H9 (cell line): ENCODE measurements at regions not wholly inside any gene's neighbourhood (a gene's known extent, or its start where the extent isn't known, plus 50 kb on each side); places are given as distances from the start of the nearest gene placed in this dataset.

ENCODE experiments used
- DNase-seq: peaks from one replicate; pipeline ENCODE4 v3.0.0-alpha.2; 2017
- H2AFZ ChIP-seq: one replicate; pipeline ENCODE4 v1.6.1; 2013; ENCODE audit warnings: mild to moderate bottlenecking, low read length, control low read depth, moderate library complexity
- H2AK5ac ChIP-seq: 2 replicates; pipeline ENCODE4 v1.6.1; 2013; ENCODE audit warnings: low read length, control low read depth, mixed read lengths; ENCODE audit not compliant: insufficient read length
- H2BK120ac ChIP-seq: one replicate; pipeline ENCODE4 v1.6.1; 2013; ENCODE audit warnings: low read depth, mild to moderate bottlenecking, low read length, control low read depth, inconsistent platforms; ENCODE audit not compliant: poor library complexity, severe bottlenecking
- H2BK12ac ChIP-seq: 2 replicates; pipeline ENCODE4 v1.6.1; 2013; ENCODE audit warnings: low read length, control low read depth, mixed read lengths, low read depth; ENCODE audit not compliant: insufficient read length
- H2BK15ac ChIP-seq: 2 replicates; pipeline ENCODE4 v1.6.1; 2013; ENCODE audit warnings: low read depth, low read length, control low read depth
- H2BK20ac ChIP-seq: one replicate; pipeline ENCODE4 v1.6.1; 2013; ENCODE audit warnings: low read depth, mild to moderate bottlenecking, low read length, control low read depth, inconsistent platforms; ENCODE audit not compliant: poor library complexity, severe bottlenecking
- H2BK5ac ChIP-seq: 2 replicates; pipeline ENCODE4 v1.6.1; 2013; ENCODE audit warnings: low read length, control low read depth, mixed read lengths; ENCODE audit not compliant: insufficient read length
- H3K14ac ChIP-seq: 2 replicates; pipeline ENCODE4 v1.6.1; 2013; ENCODE audit warnings: low read length, control low read depth; ENCODE audit not compliant: insufficient read depth
- H3K18ac ChIP-seq: 2 replicates; pipeline ENCODE4 v1.6.1; 2013; ENCODE audit warnings: low read depth, mild to moderate bottlenecking, mixed read lengths, low read length, control low read depth; ENCODE audit not compliant: insufficient read length
- H3K23ac ChIP-seq: 2 replicates; pipeline ENCODE4 v1.6.1; 2013; ENCODE audit warnings: low read length, control low read depth, mixed read lengths, low read depth; ENCODE audit not compliant: insufficient read length
- H3K23me2 ChIP-seq: 2 replicates; pipeline ENCODE4 v1.6.1; 2013; ENCODE audit warnings: low read depth, mild to moderate bottlenecking, mixed read lengths, low read length, control low read depth; ENCODE audit not compliant: insufficient read length, poor library complexity, severe bottlenecking
- H3K27ac ChIP-seq: 2 replicates; pipeline ENCODE4 v1.5.1; 2013; ENCODE audit warnings: low read length, control low read depth, mixed read lengths, low read depth; ENCODE audit not compliant: insufficient read length
- H3K27me3 ChIP-seq: 2 replicates; pipeline ENCODE4 v1.6.1; 2013; ENCODE audit warnings: low read length, control low read depth, inconsistent platforms; ENCODE audit not compliant: insufficient read depth
- H3K4ac ChIP-seq: 2 replicates; pipeline ENCODE4 v1.6.1; 2013; ENCODE audit warnings: low read depth, mild to moderate bottlenecking, control low read depth, inconsistent platforms, low read length, moderate library complexity
- H3K4me1 ChIP-seq: 2 replicates; pipeline ENCODE4 v1.6.1; 2013; ENCODE audit warnings: low read length, control low read depth, inconsistent platforms; ENCODE audit not compliant: insufficient read depth
- H3K4me2 ChIP-seq: 2 replicates; pipeline ENCODE4 v1.6.1; 2013; ENCODE audit warnings: low read length, control low read depth, mixed read lengths; ENCODE audit not compliant: insufficient read length, insufficient read depth
- H3K56ac ChIP-seq: 2 replicates; pipeline ENCODE4 v1.6.1; 2013; ENCODE audit warnings: low read depth, mild to moderate bottlenecking, mixed read lengths, low read length, control low read depth; ENCODE audit not compliant: insufficient read length
- H3K79me1 ChIP-seq: 2 replicates; pipeline ENCODE4 v1.6.1; 2013; ENCODE audit warnings: low read depth, mild to moderate bottlenecking, moderate library complexity, low read length, control low read depth, inconsistent platforms; ENCODE audit not compliant: insufficient read depth, poor library complexity, severe bottlenecking
- H3K79me2 ChIP-seq: 2 replicates; pipeline ENCODE4 v1.6.1; 2013; ENCODE audit warnings: low read length, control low read depth, inconsistent platforms; ENCODE audit not compliant: insufficient read depth
- H3K9ac ChIP-seq: 2 replicates; pipeline ENCODE4 v1.6.1; 2013; ENCODE audit warnings: low read length, control low read depth, mixed read lengths; ENCODE audit not compliant: insufficient read length; ENCODE audit errors: extremely low read depth
- H3K9me3 ChIP-seq: one replicate; pipeline ENCODE4 v1.6.1; 2013; ENCODE audit warnings: low read depth, low read length, inconsistent platforms; ENCODE audit not compliant: control insufficient read depth
- H3T11ph ChIP-seq: one replicate; pipeline ENCODE4 v1.6.1; 2013; ENCODE audit warnings: mild to moderate bottlenecking, low read length, control low read depth, inconsistent platforms
- H4K20me1 ChIP-seq: one replicate; pipeline ENCODE4 v1.6.1; 2013; ENCODE audit not compliant: control insufficient read depth, insufficient read length, insufficient read depth
- H4K5ac ChIP-seq: 2 replicates; pipeline ENCODE4 v1.6.1; 2013; ENCODE audit warnings: low read depth, mild to moderate bottlenecking, mixed read lengths, low read length, control low read depth; ENCODE audit not compliant: insufficient read length
- H4K8ac ChIP-seq: replicated peaks from 2 replicates; pipeline ENCODE4 v1.6.1; 2013; ENCODE audit warnings: low read length, control low read depth, mixed read lengths, low read depth; ENCODE audit not compliant: insufficient read length
- H4K91ac ChIP-seq: 2 replicates; pipeline ENCODE4 v1.6.1; 2013; ENCODE audit warnings: low read depth, mild to moderate bottlenecking, moderate library complexity, mixed read lengths, low read length, control low read depth; ENCODE audit not compliant: insufficient read length
- H3K27ac Mint-ChIP-seq, 3 experiments: 2 replicates in 2 of 3; 3 replicates in 1 of 3; pipeline ENCODE4 v1.8.0; 2020 to 2021; ENCODE audit warnings: mixed read lengths in 3 of 3, mild to moderate bottlenecking in 1 of 3, moderate library complexity in 1 of 3
- H3K27me3 Mint-ChIP-seq: 2 replicates; pipeline ENCODE4 v1.8.0; 2021; ENCODE audit warnings: low read depth, mild to moderate bottlenecking, moderate library complexity, mixed read lengths
- H3K36me3 Mint-ChIP-seq, 3 experiments: 2 replicates in 2 of 3; 3 replicates in 1 of 3; pipeline ENCODE4 v1.8.0; 2020 to 2021; ENCODE audit warnings: low read depth in 3 of 3, mixed read lengths in 3 of 3; ENCODE audit not compliant: insufficient read depth in 1 of 3
- H3K4me1 Mint-ChIP-seq, 2 experiments: 2 replicates each; pipeline ENCODE4 v1.8.0; 2020; ENCODE audit warnings: mixed read lengths in 2 of 2
- H3K4me3 Mint-ChIP-seq, 2 experiments: 2 replicates in 1 of 2; 3 replicates in 1 of 2; pipeline ENCODE4 v1.8.0; 2020 to 2021; ENCODE audit warnings: mild to moderate bottlenecking in 2 of 2, mixed read lengths in 2 of 2, moderate library complexity in 1 of 2
- H3K9me3 Mint-ChIP-seq, 2 experiments: 2 replicates in 1 of 2; 3 replicates in 1 of 2; pipeline ENCODE4 v1.8.0; 2020; ENCODE audit warnings: mild to moderate bottlenecking in 2 of 2, mixed read lengths in 2 of 2, moderate library complexity in 1 of 2
- WGBS: extraction: QIAGEN DNeasy Blood & Tissue Kit; methylation state at CpG from one replicate; pipeline ENCODE4 v1.1.7; 2013; ENCODE audit warnings: missing lambda C conversion rate, low lambda C conversion rate, mixed read lengths; ENCODE audit not compliant: insufficient read length; ENCODE audit errors: extremely low coverage; 5-methylcytosine and 5-hydroxymethylcytosine counted together
- TF ChIP-seq, protein P1 (sequence below): fragments of 200-600 bp; sonication (generic); conservative IDR thresholded peaks from 3 replicates; pipeline ENCODE4 v1.8.0; 2021; ENCODE audit warnings: antibody characterized with exemption, mild to moderate bottlenecking

GRCh38 chr2:41000906-41001305 is 549.0 kb upstream of the SLC8A1 start:
- Histone ChIP-seq H3K27ac (no peak overlapping the region), H3K4ac (no peak overlapping the region), H3K23me2 (no peaks in the 10 kb centered on the region), H3K27me3 (no peaks in the 10 kb centered on the region), H4K8ac (no peak overlapping the region), H3K23ac (no peak overlapping the region), H3K4me1 (no peaks in the 10 kb centered on the region), H2BK120ac (no peak overlapping the region), H3K79me1 (no peaks in the 10 kb centered on the region), H3K9me3 (no peaks in the 10 kb centered on the region), H3K56ac (no peak overlapping the region), H2AK5ac (no peak overlapping the region), H3K9ac (no peak overlapping the region), H4K20me1 (no peaks in the 10 kb centered on the region), H2BK12ac (no peak overlapping the region), H3K14ac (no peak overlapping the region), H3K18ac (no peak overlapping the region), H4K5ac (no peak overlapping the region), H2AFZ (no peak overlapping the region), H2BK15ac (no peak overlapping the region), H4K91ac (no peak overlapping the region), H3K4me2 (no peak overlapping the region), H2BK20ac (no peak overlapping the region), H2BK5ac (no peak overlapping the region), H3K79me2 (no peaks in the 10 kb centered on the region), H3T11ph (no peak overlapping the region)
- H3K9me3 Mint-ChIP-seq: no peaks in the 10 kb centered on the region
- H3K4me1 Mint-ChIP-seq: peaks cover 0 to 7% of the 10 kb centered on the region in 2 experiments; a peak in 2 of 4 replicates
- no peaks in the 10 kb centered on the region for H3K36me3 Mint-ChIP-seq
- no peak overlapping the region for H3K4me3 Mint-ChIP-seq
- H3K27ac Mint-ChIP-seq: peak overlapping the region in 2 of 3 experiments; percentile 13 to 74; a peak in 4 of 7 replicates
- DNase-seq: no peak
- TF ChIP-seq, protein P1, sequence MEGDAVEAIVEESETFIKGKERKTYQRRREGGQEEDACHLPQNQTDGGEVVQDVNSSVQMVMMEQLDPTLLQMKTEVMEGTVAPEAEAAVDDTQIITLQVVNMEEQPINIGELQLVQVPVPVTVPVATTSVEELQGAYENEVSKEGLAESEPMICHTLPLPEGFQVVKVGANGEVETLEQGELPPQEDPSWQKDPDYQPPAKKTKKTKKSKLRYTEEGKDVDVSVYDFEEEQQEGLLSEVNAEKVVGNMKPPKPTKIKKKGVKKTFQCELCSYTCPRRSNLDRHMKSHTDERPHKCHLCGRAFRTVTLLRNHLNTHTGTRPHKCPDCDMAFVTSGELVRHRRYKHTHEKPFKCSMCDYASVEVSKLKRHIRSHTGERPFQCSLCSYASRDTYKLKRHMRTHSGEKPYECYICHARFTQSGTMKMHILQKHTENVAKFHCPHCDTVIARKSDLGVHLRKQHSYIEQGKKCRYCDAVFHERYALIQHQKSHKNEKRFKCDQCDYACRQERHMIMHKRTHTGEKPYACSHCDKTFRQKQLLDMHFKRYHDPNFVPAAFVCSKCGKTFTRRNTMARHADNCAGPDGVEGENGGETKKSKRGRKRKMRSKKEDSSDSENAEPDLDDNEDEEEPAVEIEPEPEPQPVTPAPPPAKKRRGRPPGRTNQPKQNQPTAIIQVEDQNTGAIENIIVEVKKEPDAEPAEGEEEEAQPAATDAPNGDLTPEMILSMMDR: no peak
- WGBS: no CpG with 5 or more reads among the region's 2 CpGs
- no peaks in the 10 kb centered on the region for H3K27me3 Mint-ChIP-seq
